PC-3 (cell line): ENCODE measurements at regions not wholly inside any gene's neighbourhood (a gene's known extent, or its start where the extent isn't known, plus 50 kb on each side); places are given as distances from the start of the nearest gene placed in this dataset.

Source experiments
- EZH2 ChIP-seq: fragments of 300-600 bp; sonication (generic); IDR thresholded peaks from one replicate; pipeline ENCODE4 v1.6.1; 2017; ENCODE audit warnings: antibody characterized with exemption, mild to moderate bottlenecking, low read length; ENCODE audit not compliant: unreplicated experiment
- TF ChIP-seq, protein P1 (sequence below): fragments of 300-600 bp; sonication (generic); conservative IDR thresholded peaks from 2 replicates; pipeline ENCODE4 v1.5.1; 2017; ENCODE audit warnings: antibody characterized with exemption, low read depth, mild to moderate bottlenecking, low read length

- TF ChIP-seq, protein P1, sequence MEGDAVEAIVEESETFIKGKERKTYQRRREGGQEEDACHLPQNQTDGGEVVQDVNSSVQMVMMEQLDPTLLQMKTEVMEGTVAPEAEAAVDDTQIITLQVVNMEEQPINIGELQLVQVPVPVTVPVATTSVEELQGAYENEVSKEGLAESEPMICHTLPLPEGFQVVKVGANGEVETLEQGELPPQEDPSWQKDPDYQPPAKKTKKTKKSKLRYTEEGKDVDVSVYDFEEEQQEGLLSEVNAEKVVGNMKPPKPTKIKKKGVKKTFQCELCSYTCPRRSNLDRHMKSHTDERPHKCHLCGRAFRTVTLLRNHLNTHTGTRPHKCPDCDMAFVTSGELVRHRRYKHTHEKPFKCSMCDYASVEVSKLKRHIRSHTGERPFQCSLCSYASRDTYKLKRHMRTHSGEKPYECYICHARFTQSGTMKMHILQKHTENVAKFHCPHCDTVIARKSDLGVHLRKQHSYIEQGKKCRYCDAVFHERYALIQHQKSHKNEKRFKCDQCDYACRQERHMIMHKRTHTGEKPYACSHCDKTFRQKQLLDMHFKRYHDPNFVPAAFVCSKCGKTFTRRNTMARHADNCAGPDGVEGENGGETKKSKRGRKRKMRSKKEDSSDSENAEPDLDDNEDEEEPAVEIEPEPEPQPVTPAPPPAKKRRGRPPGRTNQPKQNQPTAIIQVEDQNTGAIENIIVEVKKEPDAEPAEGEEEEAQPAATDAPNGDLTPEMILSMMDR, result no peak
- TF ChIP-seq EZH2, result no peak
Measured at GRCh38 chr15:87591042-87591441, 665.5 kb downstream of the NTRK3 start.
